ENCODE measurements at regions not wholly inside any gene's neighbourhood (a gene's known extent, or its start where the extent isn't known, plus 50 kb on each side); places are given as distances from the start of the nearest gene placed in this dataset.

- no peak for ATAC-seq
- FAIRE-seq, result no peak
- DNase-seq (ENCODE audit: low spot score), result no peak
- no peaks in the 10 kb centered on the region for H3K9me3 ChIP-seq (ENCODE audit: low read length)
- no peak overlapping the region for H3K27ac ChIP-seq (ENCODE audit: extremely low read length, insufficient read depth, low read length)
- H4K20me1 ChIP-seq (ENCODE audit: insufficient read depth, low read length), result no peaks in the 10 kb centered on the region
- ChIA-PET POLR2A (no interaction called here), CTCF (ENCODE audit: low intra/inter-chr PET ratio, low total read pairs) (no interaction called here)
- no peaks in the 10 kb centered on the region for H3K27me3 ChIP-seq (ENCODE audit: control insufficient read depth in 1 of 2, insufficient read depth in 2 of 2, low read length in 2 of 2)
- H3K79me2 ChIP-seq (ENCODE audit: insufficient read depth, low read length), result no peaks in the 10 kb centered on the region
- BruUV-seq (replicated peaks), result no TSS peak
- intact Hi-C loops (cut with micrococcal nuclease; ENCODE audit: unreplicated experiment), result no loop called here
- H3K36me3 ChIP-seq (replicated peaks in 1 of 2; ENCODE audit: control insufficient read depth in 1 of 2, insufficient read depth in 2 of 2, low read length in 2 of 2), result no peaks in the 10 kb centered on the region
- 13% methylated on average over 3 of the region's 3 CpGs for WGBS (ENCODE audit: low lambda C conversion rate)
- no peak overlapping the region for H3K9ac ChIP-seq (ENCODE audit: insufficient read depth, low read depth, low read length)
- no peak overlapping the region for H3K4me3 ChIP-seq (replicated peaks in 1 of 3; ENCODE audit: insufficient read depth in 1 of 3, low read depth in 2 of 3, low read length in 3 of 3)
- H3K4me1 ChIP-seq (ENCODE audit: insufficient read depth, low read length), result no peaks in the 10 kb centered on the region
- TF ChIP-seq SRSF4 (IDR thresholded peaks at IDR 0.05; ENCODE audit: low read depth, low read length, poor library complexity, severe bottlenecking), result no peak
- no peak for TF ChIP-seq PLRG1 (conservative IDR thresholded peaks at IDR 0.05)
- TF ChIP-seq ZNF280B (CRISPR knock-in tag; IDR thresholded peaks at IDR 0.05; ENCODE audit: borderline replicate concordance), result no peak
- no peak for TF ChIP-seq PRPF4 (IDR thresholded peaks at IDR 0.05; ENCODE audit: low read depth, low read length, poor library complexity, severe bottlenecking)
- no peak for TF ChIP-seq NAIF1 (CRISPR knock-in tag; IDR thresholded peaks at IDR 0.05; ENCODE audit: borderline replicate concordance)
- TF ChIP-seq ZSCAN21 (CRISPR knock-in tag; IDR thresholded peaks at IDR 0.05; ENCODE audit: borderline replicate concordance), result no peak
- TF ChIP-seq TOE1 (CRISPR knock-in tag; IDR thresholded peaks at IDR 0.05), result no peak
- no peak for TF ChIP-seq ZNF451 (CRISPR knock-in tag; IDR thresholded peaks at IDR 0.05)
- TF ChIP-seq ZBTB43 (CRISPR knock-in tag; conservative IDR thresholded peaks at IDR 0.05), result no peak
- no peak overlapping the region for H3K4me2 ChIP-seq (ENCODE audit: low read depth, low read length)
- H2AFZ ChIP-seq (ENCODE audit: low read length), result no peak overlapping the region
- in situ Hi-C loops (cut with HindIII; ENCODE audit: extremely low pct_ligation_motif_present, low pct_unique_long_range_greater_than_20kb), result no loop called here
Observed at GRCh38 chr9:13770956-13771355, 491.5 kb upstream of the MPDZ start.
